ENCODE measurements at regions not wholly inside any gene's neighbourhood (a gene's known extent, or its start where the extent isn't known, plus 50 kb on each side); places are given as distances from the start of the nearest gene placed in this dataset.
"Not testable (repeated sequence)": the region's sequence is repeated elsewhere in the genome, so short reads cannot be mapped to it uniquely, and the experiment has no call there.

- no peaks in the 10 kb centered on the region for H3K36me3 Mint-ChIP-seq (ENCODE audit: low read depth)
- ATAC-seq (no peak), DNase-seq (no peak)
- CTCF ChIA-PET, result interaction anchor here (0.9 to 1.8 kb wide), 3 partner anchors 25 to 118 kb away, joined by 3 to 5 read pairs (median 3); no protein-coding TSS in a partner anchor
- POLR2A ChIA-PET, result interaction anchor here (1.6 kb wide), 1 partner anchor 34 kb away, joined by 3 read pairs; no protein-coding TSS in a partner anchor
- peaks cover 3% of the 10 kb centered on the region for H3K4me1 Mint-ChIP-seq (ENCODE audit: low read depth)
- no peaks in the 10 kb centered on the region for H3K9me3 Mint-ChIP-seq
- no peak for TF ChIP-seq CTCF (IDR thresholded peaks at IDR 0.05)
- H3K27ac Mint-ChIP-seq, result no peak overlapping the region
- H3K27me3 Mint-ChIP-seq, result peaks cover 11% of the 10 kb centered on the region
- intact Hi-C loops (cut with micrococcal nuclease), result no loop called here
- no peak overlapping the region for H3K4me3 Mint-ChIP-seq
Observed at GRCh38 chr1:19024532-19024931, 68.1 kb upstream of the IFFO2 start.

GRCh38 chr1:19023787-19024186 is 67.3 kb upstream of the IFFO2 start:
- TF ChIP-seq CTCF (IDR thresholded peaks at IDR 0.05), result no peak
- no peaks in the 10 kb centered on the region for H3K9me3 Mint-ChIP-seq
- H3K27ac Mint-ChIP-seq, result no peak overlapping the region
- DNase-seq (no peak), ATAC-seq (no peak)
- intact Hi-C loops (cut with micrococcal nuclease), result no loop called here
- no peak overlapping the region for H3K4me3 Mint-ChIP-seq
- POLR2A ChIA-PET, result no interaction called here
- H3K27me3 Mint-ChIP-seq, result peaks cover 15% of the 10 kb centered on the region
- H3K36me3 Mint-ChIP-seq (ENCODE audit: low read depth), result no peaks in the 10 kb centered on the region
- CTCF ChIA-PET, result interaction anchor here (1.8 kb wide), 1 partner anchor 117 kb away, joined by 5 read pairs; no protein-coding TSS in a partner anchor
- H3K4me1 Mint-ChIP-seq (ENCODE audit: low read depth), result peaks cover 3% of the 10 kb centered on the region

- DNase-seq, result no peak
- no peaks in the 10 kb centered on the region for H3K4me1 Mint-ChIP-seq (ENCODE audit: low read depth)
- no peaks in the 10 kb centered on the region for H3K36me3 Mint-ChIP-seq (ENCODE audit: low read depth)
- TF ChIP-seq CTCF (IDR thresholded peaks at IDR 0.05), result no peak
- H3K27ac Mint-ChIP-seq, result no peak overlapping the region
- intact Hi-C loops (cut with micrococcal nuclease), result no loop called here
- ATAC-seq, result no peak
- ChIA-PET CTCF (interaction anchor here (1.1 to 1.4 kb wide), 2 partner anchors 138 to 147 kb away, joined by 3 to 4 read pairs; no protein-coding TSS in a partner anchor), POLR2A (no interaction called here)
- peaks cover 5% of the 10 kb centered on the region for H3K27me3 Mint-ChIP-seq
- no peak overlapping the region for H3K4me3 Mint-ChIP-seq
- H3K9me3 Mint-ChIP-seq, result no peaks in the 10 kb centered on the region
Observed at GRCh38 chr1:19021845-19022244, 65.4 kb upstream of the IFFO2 start.

GRCh38 chr1:19019288-19019687 is 62.8 kb upstream of the IFFO2 start:
- POLR2A ChIA-PET; H3K4me3 Mint-ChIP-seq; H3K36me3 Mint-ChIP-seq (ENCODE audit: low read depth); CTCF ChIA-PET; H3K4me1 Mint-ChIP-seq (ENCODE audit: low read depth); H3K9me3 Mint-ChIP-seq; ATAC-seq; H3K27me3 Mint-ChIP-seq; H3K27ac Mint-ChIP-seq; intact Hi-C loops (cut with micrococcal nuclease); DNase-seq: not testable (repeated sequence)

- ChIA-PET POLR2A (interaction anchor here (0.6 to 1.1 kb wide), 2 partner anchors 49 to 116 kb away, joined by 3 read pairs; no protein-coding TSS in a partner anchor), CTCF (interaction anchor here (1.3 kb wide), 1 partner anchor 112 kb away, joined by 3 read pairs; no protein-coding TSS in a partner anchor)
- H3K36me3 Mint-ChIP-seq (ENCODE audit: low read depth), result no peaks in the 10 kb centered on the region
- no peak overlapping the region for H3K27ac Mint-ChIP-seq
- ATAC-seq (no peak), DNase-seq (no peak)
- H3K27me3 Mint-ChIP-seq, result peaks cover 3% of the 10 kb centered on the region
- TF ChIP-seq CTCF (IDR thresholded peaks at IDR 0.05), result no peak
- intact Hi-C loops (cut with micrococcal nuclease), result no loop called here
- no peaks in the 10 kb centered on the region for H3K9me3 Mint-ChIP-seq
- H3K4me3 Mint-ChIP-seq, result no peak overlapping the region
- H3K4me1 Mint-ChIP-seq (ENCODE audit: low read depth), result peaks cover 20% of the 10 kb centered on the region
Observed at GRCh38 chr1:19015476-19015875, 59.0 kb upstream of the IFFO2 start.
